KMS-11 (cell line): ENCODE measurements at regions not wholly inside any gene's neighbourhood (a gene's known extent, or its start where the extent isn't known, plus 50 kb on each side); places are given as distances from the start of the nearest gene placed in this dataset.

Experiments used
- H2AFZ ChIP-seq: fragments of 200-600 bp; sonication (generic); 2 replicates; pipeline ENCODE4 v1.6.1; 2016; ENCODE audit warnings: antibody characterized with exemption, mixed run types, low read depth
- H3K27ac ChIP-seq: fragments of 200-600 bp; sonication (generic); 2 replicates; pipeline ENCODE4 v1.6.1; 2016; ENCODE audit warnings: mild to moderate bottlenecking, mixed run types
- H3K27me3 ChIP-seq: fragments of 200-600 bp; sonication (generic); 2 replicates; pipeline ENCODE4 v1.6.1; 2017; ENCODE audit warnings: mild to moderate bottlenecking, low read depth, mixed run types, moderate library complexity; ENCODE audit not compliant: insufficient read depth
- H3K36me3 ChIP-seq: fragments of 200-600 bp; sonication (generic); 2 replicates; pipeline ENCODE4 v1.6.1; 2017; ENCODE audit warnings: mild to moderate bottlenecking, mixed run types; ENCODE audit not compliant: insufficient read depth
- H3K4me1 ChIP-seq: fragments of 200-600 bp; sonication (generic); 2 replicates; pipeline ENCODE4 v1.6.1; 2016; ENCODE audit warnings: mild to moderate bottlenecking, low read depth, mixed run types; ENCODE audit not compliant: poor library complexity, severe bottlenecking
- H3K4me2 ChIP-seq: fragments of 200-600 bp; sonication (generic); 2 replicates; pipeline ENCODE4 v1.7.0; 2016; ENCODE audit warnings: mild to moderate bottlenecking, mixed run types
- H3K4me3 ChIP-seq: fragments of 200-600 bp; sonication (generic); IDR thresholded peaks from 2 replicates; pipeline ENCODE4 v1.6.1; 2017; ENCODE audit warnings: low read depth, low read length, mixed read lengths; ENCODE audit not compliant: insufficient read depth
- H3K79me2 ChIP-seq: fragments of 200-600 bp; sonication (generic); 2 replicates; pipeline ENCODE4 v1.6.1; 2016; ENCODE audit warnings: low read depth, mixed run types; ENCODE audit not compliant: insufficient read depth
- H3K9ac ChIP-seq: fragments of 200-600 bp; sonication (generic); 2 replicates; pipeline ENCODE4 v1.6.1; 2016; ENCODE audit warnings: mild to moderate bottlenecking, mixed run types
- H4K20me1 ChIP-seq: fragments of 200-600 bp; sonication (generic); 2 replicates; pipeline ENCODE4 v1.6.1; 2016; ENCODE audit warnings: mild to moderate bottlenecking, mixed run types; ENCODE audit not compliant: insufficient read depth
- CTCF ChIP-seq: fragments of 200-600 bp; sonication (generic); conservative IDR thresholded peaks from 2 replicates; pipeline ENCODE4 v1.6.1; 2017; ENCODE audit warnings: low read depth, mild to moderate bottlenecking, antibody characterized with exemption, low read length, moderate library complexity, mixed read lengths

- H3K79me2 ChIP-seq: no peaks in the 10 kb centered on the region
- H2AFZ ChIP-seq: no peak overlapping the region
- H3K9ac ChIP-seq: no peak overlapping the region
- no peaks in the 10 kb centered on the region for H3K4me1 ChIP-seq
- no peaks in the 10 kb centered on the region for H3K36me3 ChIP-seq
- H3K4me2 ChIP-seq: no peak overlapping the region
- H3K27ac ChIP-seq: no peak overlapping the region
- no peak for TF ChIP-seq CTCF
- H3K27me3 ChIP-seq: no peaks in the 10 kb centered on the region
- H4K20me1 ChIP-seq: no peaks in the 10 kb centered on the region
- H3K4me3 ChIP-seq: no peak overlapping the region
Measured at GRCh38 chr7:9681284-9681683, 1247.9 kb downstream of the NXPH1 start.

- Histone ChIP-seq H3K27ac (no peak overlapping the region), H3K9ac (no peak overlapping the region), H3K79me2 (no peaks in the 10 kb centered on the region), H4K20me1 (no peaks in the 10 kb centered on the region), H3K27me3 (no peaks in the 10 kb centered on the region), H3K4me1 (no peaks in the 10 kb centered on the region), H3K4me2 (no peak overlapping the region), H3K36me3 (no peaks in the 10 kb centered on the region), H2AFZ (no peak overlapping the region), H3K4me3 (no peak overlapping the region)
- no peak for TF ChIP-seq CTCF
Measured at GRCh38 chr7:9691286-9691685, 1257.9 kb downstream of the NXPH1 start.

GRCh38 chr7:9698375-9698774, 1265.0 kb downstream of the NXPH1 start:
- TF ChIP-seq CTCF: no peak
- Histone ChIP-seq H3K79me2 (no peaks in the 10 kb centered on the region), H4K20me1 (no peaks in the 10 kb centered on the region), H3K4me2 (no peak overlapping the region), H2AFZ (no peak overlapping the region), H3K4me1 (no peaks in the 10 kb centered on the region), H3K4me3 (no peak overlapping the region), H3K36me3 (no peaks in the 10 kb centered on the region), H3K9ac (no peak overlapping the region), H3K27ac (no peak overlapping the region), H3K27me3 (no peaks in the 10 kb centered on the region)

- H3K4me3 ChIP-seq: no peak overlapping the region
- no peaks in the 10 kb centered on the region for H4K20me1 ChIP-seq
- no peak overlapping the region for H3K4me2 ChIP-seq
- H3K36me3 ChIP-seq: no peaks in the 10 kb centered on the region
- TF ChIP-seq CTCF: no peak
- no peaks in the 10 kb centered on the region for H3K79me2 ChIP-seq
- H3K4me1 ChIP-seq: peaks cover 12% of the 10 kb centered on the region
- H3K9ac ChIP-seq: no peak overlapping the region
- no peak overlapping the region for H3K27ac ChIP-seq
- no peak overlapping the region for H2AFZ ChIP-seq
- no peaks in the 10 kb centered on the region for H3K27me3 ChIP-seq
Measured at GRCh38 chr7:9709216-9709615, 1264.5 kb upstream of the PHF14 start.
